GM12874 (cell line): ENCODE measurements at regions not wholly inside any gene's neighbourhood (a gene's known extent, or its start where the extent isn't known, plus 50 kb on each side); places are given as distances from the start of the nearest gene placed in this dataset.

Experiments
- CTCF ChIP-seq: IDR thresholded peaks from 2 replicates; pipeline ENCODE4 v1.5.1; 2011; ENCODE audit warnings: low read depth, mild to moderate bottlenecking, control low read depth, low read length, moderate library complexity; ENCODE audit not compliant: insufficient read depth

- TF ChIP-seq CTCF = no peak
Observed at GRCh38 chr1:60599574-60599973, 482.8 kb upstream of the NFIA start.

DNA sequence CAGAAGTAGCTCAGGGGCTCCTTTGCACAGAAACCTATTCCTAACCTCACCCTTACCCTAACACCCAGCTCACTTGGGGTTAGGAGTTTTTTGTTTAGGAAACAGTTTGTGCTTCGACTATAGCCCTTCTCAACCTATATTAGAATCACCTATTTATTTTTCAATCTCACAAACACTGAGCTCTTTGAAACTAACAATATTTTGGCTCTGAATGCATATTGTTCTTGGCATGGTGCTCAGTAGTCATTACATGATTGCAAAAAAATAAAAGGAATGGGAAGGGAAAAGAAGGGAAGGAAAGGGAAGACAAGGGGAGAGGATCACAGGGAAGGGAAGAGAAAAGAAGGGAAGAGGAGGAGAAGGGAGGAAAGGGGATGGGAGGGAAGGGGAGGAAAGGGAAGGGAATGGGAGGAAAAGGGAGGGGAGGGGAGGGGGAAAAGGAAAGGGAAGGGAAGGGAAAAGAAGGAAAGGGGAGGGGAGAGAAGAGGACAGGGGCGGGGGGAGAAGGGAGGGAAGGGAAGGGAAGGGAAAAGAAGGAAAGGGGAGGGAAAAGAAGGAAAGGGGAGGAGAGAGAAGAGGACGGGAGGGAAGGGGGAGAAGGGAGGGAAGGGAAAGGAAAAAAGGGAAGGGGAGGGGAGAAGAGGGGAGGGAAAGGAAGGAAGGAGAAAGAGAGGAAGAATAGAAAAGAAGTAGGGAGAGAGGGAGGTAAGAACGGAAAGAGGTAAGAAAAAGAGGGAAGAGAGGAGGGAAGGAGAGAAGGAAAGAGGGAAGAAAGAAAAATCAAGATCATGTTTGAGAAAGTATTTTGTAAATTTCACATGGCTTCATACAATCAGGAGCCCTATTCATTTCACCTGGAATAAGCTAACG lies 484.1 kb upstream of the NFIA start:
- TF ChIP-seq CTCF = no peak

- TF ChIP-seq CTCF = no peak
Observed at GRCh38 chr1:60596791-60597750, 485.3 kb upstream of the NFIA start.

DNA sequence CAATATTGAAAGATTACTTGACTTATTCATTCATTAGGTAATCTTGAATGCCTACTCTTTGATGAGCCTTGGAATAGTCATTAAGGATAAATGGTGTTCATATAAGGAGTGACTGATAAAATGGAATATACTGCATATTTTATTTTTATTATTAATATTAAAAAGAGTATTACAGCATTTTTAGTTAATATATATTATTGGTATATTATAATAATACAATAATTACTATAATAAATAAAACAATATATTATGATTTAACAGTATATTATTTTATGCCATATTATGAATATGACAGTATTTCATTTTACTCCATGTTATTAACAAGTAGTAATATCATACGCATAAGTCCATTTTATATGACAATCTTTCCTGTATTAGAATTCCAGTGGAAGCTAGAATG lies 490.8 kb upstream of the NFIA start:
- TF ChIP-seq CTCF = no peak

DNA sequence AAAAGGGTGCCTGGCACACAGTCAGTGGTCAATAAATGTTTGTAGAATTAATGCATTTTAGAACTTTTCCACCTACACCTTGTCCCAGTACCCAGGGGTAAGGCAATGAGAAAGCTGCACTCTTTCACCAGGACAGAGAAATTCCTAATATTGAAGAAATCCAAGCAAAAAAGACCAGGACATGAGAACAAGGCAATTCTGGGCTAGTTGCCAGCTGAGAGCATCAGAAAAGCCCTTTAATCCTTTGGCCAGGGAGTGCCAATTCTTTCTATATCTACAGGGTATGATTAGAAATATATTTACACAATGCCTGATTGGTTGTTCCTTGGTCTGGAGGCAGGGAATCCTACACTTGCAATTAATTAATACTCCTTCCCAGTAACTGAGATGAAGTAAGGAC lies 492.4 kb upstream of the NFIA start:
- no peak for TF ChIP-seq CTCF

GRCh38 chr1:60589046-60589748 lies 493.2 kb upstream of the NFIA start:
- TF ChIP-seq CTCF = no peak

- no peak for TF ChIP-seq CTCF
Observed at GRCh38 chr1:60584371-60584770, 498.0 kb upstream of the NFIA start.
